AG04449 (cell line): ENCODE measurements at regions not wholly inside any gene's neighbourhood (a gene's known extent, or its start where the extent isn't known, plus 50 kb on each side); places are given as distances from the start of the nearest gene placed in this dataset.
"Not testable (repeated sequence)": the region's sequence is repeated elsewhere in the genome, so short reads cannot be mapped to it uniquely, and the experiment has no call there.

Experiments
- CTCF ChIA-PET: fragments of 350-600 bp; formaldehyde crosslinking; extraction: SDS; loops from one replicate; lab custom pipeline; 2021; ENCODE audit warnings: antibody characterized with exemption; lab: Yijun Ruan, JAX
- POLR2A ChIA-PET: fragments of 400-600, 350-600 bp; formaldehyde crosslinking; extraction: SDS; loops from one replicate; lab custom pipeline; 2020; ENCODE audit warnings: antibody characterized with exemption, inconsistent platforms; lab: Yijun Ruan, JAX
- DNase-seq: peaks from one replicate; pipeline ENCODE4 v3.0.0-alpha.2; 2010; ENCODE audit warnings: low read depth, low spot score
- H3K4me3 ChIP-seq: 2 replicates; pipeline ENCODE4 v1.5.1; 2011; ENCODE audit warnings: low read depth, mild to moderate bottlenecking, control low read depth, low read length
- TF ChIP-seq, protein P1 (sequence below): IDR thresholded peaks from one replicate; pipeline ENCODE4 v1.5.1; 2011; ENCODE audit warnings: mild to moderate bottlenecking, moderate library complexity, low read length, control low read depth, inconsistent platforms; ENCODE audit not compliant: insufficient read depth; ENCODE audit errors: missing control alignments

DNA sequence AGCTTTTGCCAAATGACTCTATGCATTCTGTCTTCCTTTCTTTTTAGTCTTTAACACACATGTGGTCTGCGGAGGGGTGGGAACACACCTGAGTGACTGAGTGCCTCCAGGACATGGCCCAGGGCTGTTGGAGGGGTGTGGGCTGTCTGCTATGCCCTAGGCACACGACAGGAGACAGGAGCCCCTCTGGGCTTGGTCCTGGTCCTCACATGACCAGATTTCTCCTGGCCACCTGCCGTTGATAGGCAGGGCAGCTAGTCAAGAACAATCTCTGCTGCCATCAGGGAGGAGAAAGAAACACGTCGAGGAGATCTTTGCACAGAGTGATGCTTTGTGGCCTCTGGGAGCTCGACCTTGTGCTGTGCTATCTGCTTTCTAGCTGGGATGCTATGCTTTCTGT, 176.6 kb downstream of the KLF13 start:
- no peak overlapping the region for H3K4me3 ChIP-seq
- ChIA-PET CTCF (interaction anchor here (7.6 kb wide), 1 partner anchor 14 kb away, joined by 71 read pairs; no protein-coding TSS in a partner anchor), POLR2A (no interaction called here)
- TF ChIP-seq, protein P1, sequence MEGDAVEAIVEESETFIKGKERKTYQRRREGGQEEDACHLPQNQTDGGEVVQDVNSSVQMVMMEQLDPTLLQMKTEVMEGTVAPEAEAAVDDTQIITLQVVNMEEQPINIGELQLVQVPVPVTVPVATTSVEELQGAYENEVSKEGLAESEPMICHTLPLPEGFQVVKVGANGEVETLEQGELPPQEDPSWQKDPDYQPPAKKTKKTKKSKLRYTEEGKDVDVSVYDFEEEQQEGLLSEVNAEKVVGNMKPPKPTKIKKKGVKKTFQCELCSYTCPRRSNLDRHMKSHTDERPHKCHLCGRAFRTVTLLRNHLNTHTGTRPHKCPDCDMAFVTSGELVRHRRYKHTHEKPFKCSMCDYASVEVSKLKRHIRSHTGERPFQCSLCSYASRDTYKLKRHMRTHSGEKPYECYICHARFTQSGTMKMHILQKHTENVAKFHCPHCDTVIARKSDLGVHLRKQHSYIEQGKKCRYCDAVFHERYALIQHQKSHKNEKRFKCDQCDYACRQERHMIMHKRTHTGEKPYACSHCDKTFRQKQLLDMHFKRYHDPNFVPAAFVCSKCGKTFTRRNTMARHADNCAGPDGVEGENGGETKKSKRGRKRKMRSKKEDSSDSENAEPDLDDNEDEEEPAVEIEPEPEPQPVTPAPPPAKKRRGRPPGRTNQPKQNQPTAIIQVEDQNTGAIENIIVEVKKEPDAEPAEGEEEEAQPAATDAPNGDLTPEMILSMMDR = no peak
- DNase-seq = no peak

DNA sequence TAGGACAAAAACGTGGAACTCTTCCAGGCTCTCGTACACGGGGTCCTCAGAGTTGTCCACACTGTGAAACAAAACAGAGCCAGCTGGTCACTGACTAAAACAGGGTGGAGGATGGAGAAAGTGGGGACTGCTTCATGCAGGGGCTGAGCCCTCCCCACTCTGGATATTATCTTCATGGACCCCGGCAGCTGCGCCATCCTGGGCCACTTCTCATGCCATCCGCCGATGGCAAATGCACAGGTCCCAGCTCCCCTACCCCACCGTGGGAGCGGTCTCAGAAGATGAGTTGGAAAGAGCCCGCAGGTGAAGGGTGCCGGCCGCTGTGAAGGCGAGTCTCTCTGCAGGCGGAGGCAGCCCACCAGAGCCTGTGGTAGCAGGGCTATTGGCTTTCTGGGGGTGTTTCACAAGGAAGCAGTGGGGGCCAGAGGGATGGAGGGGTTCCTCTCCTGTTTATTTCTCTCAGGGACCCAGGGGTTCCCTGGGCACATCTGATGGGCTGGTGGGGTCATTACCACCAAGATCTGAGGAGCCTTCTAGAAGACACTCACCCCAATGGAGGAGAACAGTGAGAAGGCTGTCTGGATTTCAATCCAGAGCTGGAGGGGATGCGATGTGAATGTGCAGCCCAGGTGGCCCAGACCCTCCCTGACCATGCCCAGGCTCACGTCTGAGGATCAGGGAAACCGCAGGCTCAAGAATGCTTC, 177.3 kb downstream of the KLF13 start:
- CTCF ChIA-PET = interaction anchor here (7.6 kb wide), 1 partner anchor 15 kb away, joined by 71 read pairs; no protein-coding TSS in a partner anchor
- no peak for DNase-seq
- POLR2A ChIA-PET = no interaction called here
- no peak overlapping the region for H3K4me3 ChIP-seq
- TF ChIP-seq, protein P1 = no peak

DNA sequence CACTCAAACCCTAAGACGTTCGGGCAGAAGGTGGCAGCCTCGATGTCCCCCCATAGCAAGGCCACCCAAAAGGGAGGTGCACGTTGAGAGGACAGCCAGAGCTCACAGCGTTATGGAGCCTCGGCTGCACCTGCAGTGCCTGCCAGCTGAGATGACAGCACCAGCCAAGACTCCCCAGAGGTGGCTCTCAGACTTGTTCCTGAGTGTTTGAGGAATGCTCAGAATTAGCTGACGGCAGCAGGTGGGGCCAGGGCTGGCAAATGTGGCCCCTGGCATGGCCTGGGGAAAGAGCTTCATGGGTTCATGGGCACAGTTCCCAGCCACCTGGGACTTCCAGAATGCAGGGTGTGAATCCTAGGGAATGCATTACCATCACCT, 177.8 kb downstream of the KLF13 start:
- ChIA-PET POLR2A (no interaction called here), CTCF (interaction anchor here (7.6 kb wide), 1 partner anchor 15 kb away, joined by 71 read pairs; no protein-coding TSS in a partner anchor)
- DNase-seq = no peak
- no peak overlapping the region for H3K4me3 ChIP-seq
- TF ChIP-seq, protein P1 = no peak

DNA sequence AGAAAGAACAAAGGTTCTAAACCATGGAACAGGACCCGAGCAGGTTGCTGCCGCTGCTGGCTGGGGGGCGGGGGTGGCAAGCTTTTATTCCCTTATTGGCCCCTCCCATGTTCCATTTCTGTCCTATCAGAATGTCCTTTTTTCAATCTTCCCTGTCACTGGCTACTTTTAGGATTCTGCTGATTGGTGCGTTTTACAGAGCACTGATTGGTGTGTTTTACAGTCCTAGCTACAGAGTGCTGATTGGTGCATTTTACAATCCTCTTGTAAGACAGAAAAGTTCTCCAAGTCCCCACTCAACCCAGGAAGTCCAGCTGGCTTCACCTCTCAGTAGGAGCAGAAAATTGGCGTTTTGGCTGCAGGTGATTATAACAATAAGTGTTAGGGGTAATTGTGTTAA, 180.9 kb downstream of the KLF13 start:
- H3K4me3 ChIP-seq, DNase-seq, POLR2A ChIA-PET: not testable (repeated sequence)
- CTCF ChIA-PET = interaction anchor here (1.1 kb wide), 1 partner anchor 17 kb away, joined by 4 read pairs; no protein-coding TSS in a partner anchor

DNA sequence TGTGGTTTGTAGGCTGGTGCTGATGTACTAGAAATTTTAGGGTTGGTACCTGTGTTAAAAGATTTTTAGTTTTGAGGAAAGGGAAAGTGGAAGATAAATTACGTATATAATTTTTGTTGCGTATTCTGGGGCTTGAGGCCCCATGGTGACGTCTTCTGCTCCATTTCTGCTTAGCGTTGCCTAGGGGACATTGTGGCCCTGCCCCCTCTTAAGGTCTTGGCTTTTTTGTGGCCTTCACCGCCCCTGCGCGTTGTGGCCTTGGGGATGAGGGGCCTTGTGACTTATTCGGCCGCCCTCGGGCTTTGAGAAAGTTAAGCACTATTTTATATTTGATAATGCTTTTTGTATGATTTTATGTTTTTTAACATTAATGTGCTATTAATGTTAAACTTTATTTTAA, 182.0 kb downstream of the KLF13 start:
- DNase-seq = no peak
- ChIA-PET POLR2A (no interaction called here), CTCF (interaction anchor here (1.1 kb wide), 1 partner anchor 18 kb away, joined by 4 read pairs; no protein-coding TSS in a partner anchor)
- H3K4me3 ChIP-seq = no peak overlapping the region
- TF ChIP-seq, protein P1 = no peak

DNA sequence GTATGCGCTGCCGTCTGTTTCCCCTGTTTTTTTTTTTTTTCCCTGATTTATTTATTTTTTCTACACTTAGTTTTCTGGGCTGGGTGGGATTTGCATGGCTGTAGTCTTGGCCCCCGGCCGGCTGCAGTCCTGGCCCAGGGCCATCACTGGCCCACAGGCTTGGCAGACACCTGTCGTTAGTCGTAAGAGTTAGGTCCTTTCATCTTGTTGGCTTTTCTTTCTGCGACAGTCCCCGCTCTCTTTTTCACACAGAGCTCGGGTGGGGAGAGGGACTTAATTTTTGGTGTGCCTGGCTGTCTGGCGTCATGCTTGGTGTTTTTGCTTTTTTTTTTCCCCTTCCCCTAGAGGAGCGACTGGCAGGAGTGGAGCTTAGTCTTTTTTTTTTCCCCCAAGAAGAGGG, 183.4 kb downstream of the KLF13 start:
- no peak overlapping the region for H3K4me3 ChIP-seq
- ChIA-PET POLR2A (no interaction called here), CTCF (no interaction called here)
- DNase-seq = no peak
- TF ChIP-seq, protein P1 = no peak
